ENCODE measurements at regions not wholly inside any gene's neighbourhood (a gene's known extent, or its start where the extent isn't known, plus 50 kb on each side); places are given as distances from the start of the nearest gene placed in this dataset.
"Not testable (repeated sequence)": the region's sequence is repeated elsewhere in the genome, so short reads cannot be mapped to it uniquely, and the experiment has no call there.

DNA sequence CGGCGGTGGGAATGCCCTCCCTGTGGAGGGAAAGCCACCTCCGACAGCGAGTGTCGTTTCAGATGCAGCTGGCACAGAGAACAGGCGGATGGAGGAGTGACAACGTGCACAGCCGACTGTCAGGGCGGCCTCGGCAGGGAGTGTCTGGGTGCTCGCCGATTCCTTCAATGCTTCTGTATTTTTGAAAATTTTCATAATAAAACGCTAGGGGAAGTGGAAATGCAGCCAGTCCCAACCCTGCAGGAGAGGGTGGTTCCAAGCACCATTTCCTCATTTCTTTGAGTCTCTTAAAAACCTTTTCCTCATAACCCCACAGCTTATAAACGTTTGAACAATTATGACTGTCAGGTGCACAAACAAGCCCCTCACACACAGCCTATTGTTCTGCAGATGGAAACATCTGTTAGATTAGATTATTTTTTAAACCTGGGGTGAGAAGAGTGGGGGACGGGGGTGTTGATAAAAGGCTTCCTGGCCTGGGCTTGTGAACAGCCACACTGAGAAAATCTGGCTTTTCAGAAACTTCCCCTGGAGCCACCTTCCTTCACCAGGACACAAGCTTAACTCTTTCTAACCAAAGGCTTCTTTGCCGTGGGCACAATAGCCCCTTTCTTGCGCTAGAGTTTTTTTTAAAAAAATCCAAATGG lies 228.9 kb downstream of the ANKRD60 start:
- DNase-seq (ENCODE audit: low spot score), result peak; percentile 3

GRCh38 chr20:57998981-57999464 lies 229.4 kb downstream of the ANKRD60 start:
- no peak for DNase-seq (ENCODE audit: low spot score)

DNA sequence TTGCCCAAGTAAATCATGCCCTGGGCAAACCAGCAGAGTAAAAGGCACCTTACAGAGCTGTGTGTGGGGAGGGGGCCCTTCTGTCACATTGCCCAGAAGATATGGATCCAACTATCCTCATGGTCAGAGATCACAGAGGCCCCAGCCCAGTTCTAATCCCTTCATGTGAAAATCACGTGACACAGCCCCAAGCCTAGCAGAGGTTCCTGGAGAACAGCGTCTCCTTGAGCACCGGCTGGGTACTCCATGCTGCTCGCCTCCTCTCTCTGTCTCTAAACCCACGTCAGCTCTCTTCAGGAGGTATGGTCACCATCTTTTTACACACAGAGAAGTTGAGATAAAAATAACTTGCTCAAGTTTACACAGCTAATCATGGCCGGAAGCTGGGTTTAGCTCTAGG lies 230.2 kb downstream of the ANKRD60 start:
- no peak for DNase-seq (ENCODE audit: low spot score)

GRCh38 chr20:57996936-57997890 lies 231.2 kb downstream of the ANKRD60 start:
- DNase-seq (ENCODE audit: low spot score), result no peak

DNA sequence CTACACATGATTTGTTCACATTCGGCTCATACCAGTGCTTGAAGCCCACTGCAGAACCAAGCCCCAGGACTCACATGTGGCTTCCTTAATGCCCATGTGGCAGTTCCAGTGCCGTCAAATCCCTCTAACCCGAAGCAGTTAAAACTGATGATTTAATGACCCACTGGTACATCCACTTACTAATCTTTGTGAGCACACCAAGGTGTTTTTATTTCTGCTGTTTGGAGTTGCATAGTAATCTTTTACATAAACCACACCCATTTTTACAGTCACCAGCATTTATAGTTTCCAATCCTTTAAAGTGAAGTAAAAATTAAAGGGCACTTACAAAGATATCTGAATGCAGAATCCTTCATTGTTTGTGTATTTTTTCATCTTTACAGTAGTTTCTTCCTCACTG lies 232.0 kb downstream of the ANKRD60 start:
- no peak for DNase-seq (ENCODE audit: low spot score)

- DNase-seq (ENCODE audit: low spot score), result no peak
Observed at GRCh38 chr20:57995381-57995977, 233.0 kb downstream of the ANKRD60 start.

GRCh38 chr20:57993716-57994431 lies 234.6 kb downstream of the ANKRD60 start:
- DNase-seq (ENCODE audit: low spot score), result no peak

GRCh38 chr20:57991211-57991881 lies 237.1 kb downstream of the ANKRD60 start:
- DNase-seq (ENCODE audit: low spot score), result no peak

DNA sequence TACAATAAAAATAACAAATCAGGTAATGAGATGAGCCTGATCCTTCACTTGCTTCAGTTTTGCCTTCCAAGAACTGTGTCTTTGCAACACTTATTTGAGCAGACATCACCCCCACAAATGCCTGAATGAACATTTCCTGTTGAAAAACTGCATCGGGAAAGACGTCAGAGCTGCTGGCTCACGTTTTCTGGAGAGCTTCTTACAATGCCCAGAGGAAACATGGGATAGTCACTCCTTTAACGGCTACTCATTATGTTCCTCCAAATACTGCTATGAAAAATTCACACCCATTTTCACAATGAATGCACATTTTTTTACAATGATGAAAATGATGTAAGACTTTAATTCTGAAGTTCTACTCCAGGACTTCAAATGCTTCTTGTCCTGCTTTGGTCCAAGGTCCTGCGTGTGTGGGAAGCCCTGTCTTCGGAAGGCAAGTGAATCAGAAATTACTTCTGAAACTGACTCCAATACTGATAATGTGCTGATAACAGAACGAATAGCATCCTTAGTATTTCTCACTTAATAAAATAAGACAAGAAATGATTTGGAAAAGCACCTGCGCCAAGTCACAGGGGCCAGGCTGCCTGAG lies 238.0 kb downstream of the ANKRD60 start:
- no peak for DNase-seq (ENCODE audit: low spot score)

DNA sequence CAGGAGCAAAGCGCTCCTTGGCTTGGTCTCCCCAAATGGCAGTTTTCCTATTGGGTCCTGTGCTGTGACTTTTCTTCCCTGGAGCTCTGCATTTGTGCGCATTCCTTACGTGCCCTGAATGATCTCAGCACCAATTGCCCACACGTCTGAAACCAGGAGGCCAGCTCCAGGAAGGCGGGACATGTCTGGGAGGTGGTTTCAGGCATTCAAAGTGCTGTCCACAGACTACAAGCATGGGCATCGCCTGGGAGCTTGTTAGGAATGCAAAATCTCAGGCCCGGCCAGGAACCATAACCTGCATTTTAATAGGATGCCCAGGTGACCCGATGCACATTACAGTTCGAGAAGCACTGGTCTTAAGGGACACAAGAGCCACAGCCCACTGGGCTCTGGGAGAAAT lies 239.6 kb downstream of the ANKRD60 start:
- no peak for DNase-seq (ENCODE audit: low spot score)

DNA sequence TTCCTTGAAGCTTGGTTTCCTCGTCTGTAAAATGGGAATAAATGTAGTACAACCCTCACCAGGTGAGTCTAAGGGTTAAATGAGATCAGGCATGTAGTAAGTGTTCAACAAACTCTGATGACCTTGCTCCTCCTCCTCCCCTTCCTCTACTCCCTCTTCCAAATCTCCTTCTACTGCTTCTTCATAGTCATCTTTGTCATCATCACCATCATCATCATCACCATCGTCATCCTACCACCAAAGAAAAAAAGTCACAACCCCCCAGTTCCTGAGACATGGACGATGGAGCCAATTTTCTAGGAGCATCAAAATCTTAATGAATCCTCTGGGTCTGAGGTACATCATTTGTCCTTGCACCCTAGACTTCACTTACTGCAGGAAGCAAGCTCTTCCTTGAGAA lies 240.0 kb downstream of the ANKRD60 start:
- no peak for DNase-seq (ENCODE audit: low spot score)

GRCh38 chr20:57987659-57988058 lies 240.8 kb downstream of the ANKRD60 start:
- no peak for DNase-seq (ENCODE audit: low spot score)

- no peak for DNase-seq (ENCODE audit: low spot score)
Observed at GRCh38 chr20:57986666-57987065, 241.8 kb downstream of the ANKRD60 start.

DNA sequence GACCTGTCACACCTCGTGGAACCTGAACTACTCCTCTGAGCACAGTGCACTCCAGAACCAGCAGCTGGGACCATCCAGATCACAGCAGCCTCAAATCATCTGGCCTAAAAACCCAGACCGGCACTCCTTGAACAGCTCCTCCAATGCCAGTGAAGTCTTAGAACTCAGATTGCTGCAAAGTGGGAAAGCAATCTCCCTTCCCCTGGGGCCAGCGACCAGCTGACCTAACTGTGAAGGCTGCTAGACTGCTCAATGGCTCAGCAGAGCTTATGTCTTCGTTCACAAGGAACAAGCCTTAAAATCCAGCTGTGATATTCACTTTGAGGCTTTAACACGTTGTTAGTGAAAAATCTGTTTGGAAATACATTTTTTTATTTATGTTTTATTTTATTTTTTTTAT lies 243.2 kb downstream of the ANKRD60 start:
- DNase-seq (ENCODE audit: low spot score), result no peak

DNA sequence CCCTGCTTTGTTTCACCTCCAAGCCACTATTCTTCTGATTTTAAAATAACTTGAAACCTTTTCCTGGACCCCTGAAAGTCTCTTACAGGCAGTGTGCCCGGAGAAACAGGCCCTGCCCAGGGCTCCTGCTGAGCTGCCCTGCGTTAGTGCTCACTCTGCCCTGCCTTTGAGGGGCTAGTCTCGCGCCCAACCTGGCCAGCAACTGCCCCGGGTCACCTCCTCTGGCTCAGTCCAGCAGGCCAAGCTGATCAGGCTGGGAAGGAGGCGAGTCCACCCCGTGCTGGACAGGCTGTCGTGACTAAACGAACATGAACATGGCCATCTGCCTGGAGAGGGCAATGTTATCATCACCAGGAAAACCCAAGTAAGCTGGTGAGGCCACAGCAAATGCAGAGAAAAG lies 245.4 kb downstream of the ANKRD60 start:
- DNase-seq (ENCODE audit: low spot score), result no peak

- no peak for DNase-seq (ENCODE audit: low spot score)
Observed at GRCh38 chr20:57980506-57980905, 247.9 kb downstream of the ANKRD60 start.

GRCh38 chr20:57977569-57977968 lies 250.9 kb downstream of the ANKRD60 start:
- no peak for DNase-seq (ENCODE audit: low spot score)

GRCh38 chr20:57977141-57977540 lies 251.3 kb downstream of the ANKRD60 start:
- no peak for DNase-seq (ENCODE audit: low spot score)

GRCh38 chr20:57974863-57975262 lies 253.6 kb downstream of the ANKRD60 start:
- DNase-seq (ENCODE audit: low spot score), result no peak

DNA sequence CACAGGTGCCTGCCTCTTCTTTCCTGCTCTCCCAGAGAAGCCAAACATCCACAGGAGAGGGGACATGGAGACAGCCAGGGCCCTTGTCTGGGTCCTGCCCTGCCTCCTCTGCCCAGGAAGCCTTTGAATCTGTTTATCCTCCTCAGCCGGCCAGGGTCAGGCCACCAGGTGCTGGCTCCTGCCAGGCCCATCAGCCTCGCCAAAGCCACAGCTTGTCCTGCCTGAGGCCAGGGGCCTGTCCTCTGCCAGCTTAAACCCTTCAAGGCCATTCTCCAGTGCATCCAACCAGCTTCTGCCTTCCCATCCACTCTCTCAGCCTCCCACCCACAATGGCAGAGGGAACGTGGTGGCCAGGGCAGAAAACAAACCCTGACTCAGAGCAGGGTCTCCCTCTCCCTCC lies 254.6 kb downstream of the ANKRD60 start:
- no peak for DNase-seq (ENCODE audit: low spot score)

GRCh38 chr20:57971583-57971982 lies 256.9 kb downstream of the ANKRD60 start:
- DNase-seq (ENCODE audit: low spot score), result not testable (repeated sequence)
